Gastrocnemius medialis (tissue), 4 donors: ENCODE measurements at regions not wholly inside any gene's neighbourhood (a gene's known extent, or its start where the extent isn't known, plus 50 kb on each side); places are given as distances from the start of the nearest gene placed in this dataset.

Source experiments
- CTCF ChIP-seq, 5 experiments: fragments of 450-650 bp in 3 of 5; fragments of 200-600 bp in 2 of 5; sonication (generic) in 2 of 5; IDR thresholded peaks in 4 of 5; conservative IDR thresholded peaks in 1 of 5; 1 replicate in 4 of 5; 2 replicates in 1 of 5; pipeline ENCODE4 v1.5.1; 2016 to 2019; ENCODE audit warnings: antibody characterized with exemption in 5 of 5, mild to moderate bottlenecking in 3 of 5, moderate library complexity in 3 of 5
- POLR2A ChIP-seq, 2 donors: fragments of 450-650 bp; IDR thresholded peaks; one replicate each; pipeline ENCODE4 v1.6.1; 2017; ENCODE audit warnings: antibody characterized with exemption in 2 of 2, mild to moderate bottlenecking in 2 of 2, moderate library complexity in 2 of 2

- TF ChIP-seq CTCF (IDR thresholded peaks at IDR 0.05 in 4 of 5, conservative IDR thresholded peaks at IDR 0.05 in 1 of 5) (no peak), POLR2A (IDR thresholded peaks at IDR 0.05) (no peak)
Observed at GRCh38 chr2:138428710-138429440, 72.7 kb upstream of the SPOPL start.
